Fibroblast of pulmonary artery (primary cell): ENCODE measurements at regions not wholly inside any gene's neighbourhood (a gene's known extent, or its start where the extent isn't known, plus 50 kb on each side); places are given as distances from the start of the nearest gene placed in this dataset.

Experiments
- DNase-seq: peaks from one replicate; pipeline ENCODE4 v3.0.0-alpha.2; 2010; ENCODE audit warnings: low read depth
- H3K4me3 ChIP-seq: replicated peaks from 2 replicates; pipeline ENCODE4 v1.5.1; 2011; ENCODE audit warnings: low read depth, mild to moderate bottlenecking, control low read depth, low read length, moderate library complexity
- CTCF ChIP-seq: IDR thresholded peaks from 2 replicates; pipeline ENCODE4 v1.5.1; 2011; ENCODE audit warnings: mild to moderate bottlenecking, control low read depth, low read length, inconsistent platforms; ENCODE audit errors: missing control alignments

GRCh38 chr5:124134941-124135340 lies 611.5 kb downstream of the ZNF608 start:
- no peak for TF ChIP-seq CTCF
- DNase-seq = no peak
- no peak overlapping the region for H3K4me3 ChIP-seq

- H3K4me3 ChIP-seq = no peak overlapping the region
- DNase-seq = no peak
- no peak for TF ChIP-seq CTCF
These were observed 613.0 kb downstream of the ZNF608 start for GRCh38 chr5:124133406-124133805.

GRCh38 chr5:124132843-124133242 lies 613.6 kb downstream of the ZNF608 start:
- no peak for DNase-seq
- no peak overlapping the region for H3K4me3 ChIP-seq
- no peak for TF ChIP-seq CTCF

- no peak for TF ChIP-seq CTCF
- no peak overlapping the region for H3K4me3 ChIP-seq
- DNase-seq = no peak
These were observed 615.0 kb downstream of the ZNF608 start for GRCh38 chr5:124131466-124131865.

GRCh38 chr5:124130816-124131215 lies 615.6 kb downstream of the ZNF608 start:
- no peak for DNase-seq
- TF ChIP-seq CTCF = no peak
- H3K4me3 ChIP-seq = no peak overlapping the region

- DNase-seq = no peak
- H3K4me3 ChIP-seq = no peak overlapping the region
- no peak for TF ChIP-seq CTCF
These were observed 616.9 kb downstream of the CSNK1G3 start for GRCh38 chr5:124128867-124129266.

GRCh38 chr5:124126504-124127217 lies 614.7 kb downstream of the CSNK1G3 start:
- no peak for DNase-seq
- TF ChIP-seq CTCF = no peak
- H3K4me3 ChIP-seq = no peak overlapping the region
